ENCODE measurements at regions not wholly inside any gene's neighbourhood (a gene's known extent, or its start where the extent isn't known, plus 50 kb on each side); places are given as distances from the start of the nearest gene placed in this dataset.
"Not testable (repeated sequence)": the region's sequence is repeated elsewhere in the genome, so short reads cannot be mapped to it uniquely, and the experiment has no call there.

DNA sequence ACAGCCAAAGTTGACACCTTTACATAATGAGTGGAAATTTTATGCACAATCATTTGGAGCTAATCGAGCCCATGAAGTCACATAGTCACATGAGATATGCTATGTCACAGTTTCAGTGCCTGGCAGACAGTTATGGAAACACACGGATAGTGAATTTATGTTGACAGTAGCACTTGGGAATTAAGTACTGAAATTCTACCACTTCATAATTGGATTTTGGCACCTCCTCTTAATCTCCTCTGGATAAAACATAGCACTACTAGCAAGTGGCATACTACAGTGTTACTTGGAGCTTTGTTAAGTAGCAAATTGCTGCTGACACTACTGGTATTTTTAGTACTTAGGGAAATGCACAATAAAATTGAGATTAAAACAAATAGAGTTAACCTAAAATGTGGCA, 1679.4 kb downstream of the OTOL1 start:
- DNase-seq (ENCODE audit: low read depth), result no peak

DNA sequence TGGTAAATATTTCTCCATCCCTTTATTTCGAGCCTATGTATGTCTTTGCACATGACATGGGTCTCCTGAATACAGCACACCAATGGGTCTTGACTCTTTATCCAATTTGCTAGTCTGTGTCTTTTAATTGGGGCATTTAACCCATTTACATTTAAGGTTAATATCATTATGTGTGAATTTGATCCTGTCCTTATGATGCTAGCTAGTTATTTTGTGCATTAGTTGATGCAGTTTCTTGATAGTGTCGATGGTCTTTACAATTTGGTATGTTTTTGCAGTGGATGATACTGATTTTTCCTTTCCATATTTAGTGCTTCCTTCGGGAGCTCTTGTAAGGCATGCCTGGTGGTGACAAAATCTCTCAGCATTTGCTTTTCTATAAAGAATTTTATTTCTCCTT, 1675.9 kb downstream of the OTOL1 start:
- not testable (repeated sequence) for DNase-seq (ENCODE audit: low read depth)

DNA sequence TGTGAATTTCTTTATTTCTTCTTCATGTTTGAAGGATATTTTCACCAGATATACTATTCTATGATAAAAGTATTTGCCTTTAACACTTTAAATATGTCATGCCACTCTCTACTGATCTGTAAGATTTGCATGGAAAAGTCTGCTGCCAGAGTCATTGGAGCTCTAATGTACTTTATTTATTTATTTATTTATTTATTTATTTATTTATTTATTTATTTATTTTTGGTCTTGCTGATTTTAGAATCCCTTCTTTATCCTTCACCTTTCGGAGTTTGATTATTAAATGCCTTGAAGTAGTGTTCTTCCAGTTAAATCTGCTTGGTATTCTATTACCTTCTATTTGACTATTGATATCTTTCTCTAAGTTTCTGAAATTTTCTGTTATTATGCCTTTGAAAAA, 1669.6 kb downstream of the OTOL1 start:
- no peak for DNase-seq (ENCODE audit: low read depth)

DNA sequence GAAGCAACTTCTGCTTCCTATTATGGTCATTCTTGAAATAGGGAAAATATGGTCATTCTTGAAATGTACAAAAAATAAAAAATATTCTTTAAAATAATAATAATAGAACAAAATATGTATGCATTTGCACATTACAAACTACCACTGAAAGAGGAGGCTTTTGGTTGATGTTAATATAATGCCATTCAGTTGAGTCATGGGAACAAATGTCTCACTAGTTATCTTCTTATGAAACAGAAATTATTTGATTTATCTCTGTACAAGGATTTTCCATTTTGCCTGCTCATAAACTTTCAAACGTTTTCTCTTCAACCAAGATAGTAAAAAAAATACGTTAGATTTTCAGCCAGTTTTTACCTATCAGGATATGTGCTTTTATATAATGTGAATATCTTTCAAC, 1662.7 kb downstream of the OTOL1 start:
- DNase-seq (ENCODE audit: low read depth), result no peak

DNA sequence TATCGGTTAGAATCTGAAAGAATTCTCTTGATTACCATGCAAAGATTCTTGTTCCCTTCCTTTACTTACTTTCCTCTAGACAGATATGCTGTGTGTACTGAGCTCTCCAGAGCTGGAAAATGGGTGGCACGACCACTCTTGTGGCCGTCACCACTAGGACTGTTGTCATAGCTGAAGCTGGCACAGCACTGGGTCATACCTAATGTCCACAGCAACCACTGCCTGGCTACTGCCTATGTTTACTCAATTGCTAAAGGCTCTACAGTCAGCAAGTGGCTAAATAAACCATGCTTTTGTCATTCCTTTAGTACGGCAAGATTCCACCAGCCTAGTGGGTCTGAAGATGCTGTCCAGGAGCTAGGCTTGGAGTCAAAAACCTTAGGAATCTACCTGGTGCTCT, 1643.0 kb downstream of the OTOL1 start:
- DNase-seq (ENCODE audit: low read depth), result no peak

DNA sequence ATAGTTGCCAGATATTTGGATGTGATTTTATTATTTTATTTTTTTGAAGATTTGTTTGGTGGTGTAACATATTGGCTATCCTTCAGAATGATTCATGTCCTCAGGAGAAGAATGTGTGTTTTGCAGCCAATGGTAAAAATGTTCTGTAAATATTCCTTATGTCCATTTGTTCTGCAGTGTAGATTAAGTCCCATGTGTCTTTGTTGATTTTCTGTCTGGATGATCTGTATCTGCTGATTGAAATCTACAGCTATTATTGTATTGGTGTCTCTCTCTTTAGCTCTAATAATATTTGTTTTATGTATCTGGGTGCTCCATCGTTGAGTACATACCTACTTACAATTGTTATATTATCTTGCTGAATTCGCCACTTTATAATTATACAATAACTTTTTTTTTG, 1641.7 kb downstream of the OTOL1 start:
- no peak for DNase-seq (ENCODE audit: low read depth)

DNA sequence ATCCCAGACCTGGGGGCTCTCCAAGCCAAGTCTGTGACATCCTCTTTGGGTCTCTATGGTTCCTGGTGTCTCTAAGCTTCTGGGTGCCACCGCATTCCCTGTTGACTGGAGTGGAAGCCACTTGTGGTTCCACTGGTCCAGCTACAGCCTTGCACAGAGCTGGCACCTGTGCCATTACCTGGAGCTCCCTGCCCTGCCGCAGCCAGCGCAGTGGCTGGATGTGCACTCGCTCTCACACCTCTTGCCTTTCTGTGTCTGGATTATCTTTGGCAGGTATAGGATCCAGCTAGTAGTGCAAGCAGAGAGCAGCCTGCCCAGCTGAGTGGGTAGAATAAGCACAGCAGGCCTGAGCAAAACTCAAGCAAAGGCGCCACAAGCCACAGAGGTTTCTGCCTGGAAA, 1635.5 kb downstream of the OTOL1 start:
- DNase-seq (ENCODE audit: low read depth), result no peak

DNA sequence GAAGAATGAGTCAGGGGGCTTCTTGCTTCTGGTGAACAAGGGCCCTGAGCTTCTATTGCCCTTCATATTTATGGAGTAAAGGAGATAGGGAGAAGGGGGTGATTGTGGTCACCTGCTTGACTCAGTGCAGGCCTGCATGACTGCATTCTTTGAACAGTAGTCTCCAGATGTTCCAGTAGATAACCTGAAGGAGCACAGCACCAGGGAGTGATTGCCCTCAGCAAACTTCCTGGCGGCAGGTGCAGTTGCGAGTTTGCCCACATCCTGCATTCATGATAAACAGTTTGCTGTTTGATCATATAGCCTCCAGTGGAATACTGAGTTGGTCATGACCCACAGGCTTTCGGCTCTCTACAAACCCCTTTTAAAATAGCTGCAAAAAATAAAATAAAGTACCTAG, 1632.7 kb downstream of the OTOL1 start:
- DNase-seq (ENCODE audit: low read depth), result no peak

DNA sequence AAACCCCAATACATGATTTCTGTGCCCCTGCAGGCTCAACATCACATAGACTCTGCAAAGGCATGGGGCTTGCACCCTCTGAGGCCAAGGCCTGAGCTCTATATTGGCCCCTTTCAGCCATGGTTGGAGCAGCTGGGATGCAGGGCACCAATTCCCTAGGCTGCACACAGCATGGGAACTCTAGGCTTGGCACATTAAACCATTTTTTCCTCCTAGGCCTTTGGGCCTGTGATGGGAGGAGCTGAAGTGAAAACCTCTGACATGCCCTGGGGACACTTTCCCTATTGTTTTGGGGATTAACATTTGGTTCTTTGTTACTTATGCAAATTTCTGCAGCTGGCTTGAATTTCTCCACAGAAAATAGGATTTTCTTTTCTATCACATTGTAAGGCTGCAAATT, 1629.5 kb downstream of the OTOL1 start:
- no peak for DNase-seq (ENCODE audit: low read depth)

Data from stromal cell of bone marrow (primary cell).